ENCODE measurements at regions not wholly inside any gene's neighbourhood (a gene's known extent, or its start where the extent isn't known, plus 50 kb on each side); places are given as distances from the start of the nearest gene placed in this dataset.
A peak's percentile ranks its signal among the peaks of the same experiment; 100 is the strongest.

GRCh38 chr3:65138556-65138955, 450.8 kb upstream of the ADAMTS9 start:
- peak; percentile 86 for TF ChIP-seq GATA2 (IDR thresholded peaks at IDR 0.05; ENCODE audit: low read depth, low read length)
- peak; percentile 68 for TF ChIP-seq GATA3 (IDR thresholded peaks at IDR 0.05; ENCODE audit: low read depth, low read length)

- TF ChIP-seq GATA3 (IDR thresholded peaks at IDR 0.05; ENCODE audit: low read depth, low read length) = no peak
- TF ChIP-seq GATA2 (IDR thresholded peaks at IDR 0.05; ENCODE audit: low read depth, low read length) = no peak
Measured at GRCh38 chr3:65130782-65131181, 443.0 kb upstream of the ADAMTS9 start.

- TF ChIP-seq GATA3 (IDR thresholded peaks at IDR 0.05; ENCODE audit: low read depth, low read length) = no peak
- no peak for TF ChIP-seq GATA2 (IDR thresholded peaks at IDR 0.05; ENCODE audit: low read depth, low read length)
Measured at GRCh38 chr3:65128346-65128745, 440.5 kb upstream of the ADAMTS9 start.

- TF ChIP-seq GATA2 (IDR thresholded peaks at IDR 0.05; ENCODE audit: low read depth, low read length) (no peak), GATA3 (IDR thresholded peaks at IDR 0.05; ENCODE audit: low read depth, low read length) (no peak)
Measured at GRCh38 chr3:65126527-65127410, 439.0 kb upstream of the ADAMTS9 start.

- no peak for TF ChIP-seq GATA2 (IDR thresholded peaks at IDR 0.05; ENCODE audit: low read depth, low read length)
- TF ChIP-seq GATA3 (IDR thresholded peaks at IDR 0.05; ENCODE audit: low read depth, low read length) = no peak
Measured at GRCh38 chr3:65118912-65119499, 431.2 kb upstream of the ADAMTS9 start.

GRCh38 chr3:65114041-65114440, 426.2 kb upstream of the ADAMTS9 start:
- TF ChIP-seq GATA2 (IDR thresholded peaks at IDR 0.05; ENCODE audit: low read depth, low read length) (no peak), GATA3 (IDR thresholded peaks at IDR 0.05; ENCODE audit: low read depth, low read length) (no peak)

- TF ChIP-seq GATA3 (IDR thresholded peaks at IDR 0.05; ENCODE audit: low read depth, low read length) = no peak
- TF ChIP-seq GATA2 (IDR thresholded peaks at IDR 0.05; ENCODE audit: low read depth, low read length) = no peak
Measured at GRCh38 chr3:65112751-65113300, 425.0 kb upstream of the ADAMTS9 start.

- TF ChIP-seq GATA3 (IDR thresholded peaks at IDR 0.05; ENCODE audit: low read depth, low read length) (no peak), GATA2 (IDR thresholded peaks at IDR 0.05; ENCODE audit: low read depth, low read length) (no peak)
Measured at GRCh38 chr3:65110661-65111060, 422.9 kb upstream of the ADAMTS9 start.

- TF ChIP-seq GATA2 (IDR thresholded peaks at IDR 0.05; ENCODE audit: low read depth, low read length) = no peak
- TF ChIP-seq GATA3 (IDR thresholded peaks at IDR 0.05; ENCODE audit: low read depth, low read length) = no peak
Measured at GRCh38 chr3:65109966-65110500, 422.2 kb upstream of the ADAMTS9 start.

GRCh38 chr3:65107174-65107573, 419.4 kb upstream of the ADAMTS9 start:
- TF ChIP-seq GATA2 (IDR thresholded peaks at IDR 0.05; ENCODE audit: low read depth, low read length) (no peak), GATA3 (IDR thresholded peaks at IDR 0.05; ENCODE audit: low read depth, low read length) (no peak)

GRCh38 chr3:65101450-65101849, 413.6 kb upstream of the ADAMTS9 start:
- TF ChIP-seq GATA3 (IDR thresholded peaks at IDR 0.05; ENCODE audit: low read depth, low read length) (no peak), GATA2 (IDR thresholded peaks at IDR 0.05; ENCODE audit: low read depth, low read length) (no peak)

- TF ChIP-seq GATA3 (IDR thresholded peaks at IDR 0.05; ENCODE audit: low read depth, low read length) (no peak), GATA2 (IDR thresholded peaks at IDR 0.05; ENCODE audit: low read depth, low read length) (no peak)
Measured at GRCh38 chr3:65098400-65098799, 410.6 kb upstream of the ADAMTS9 start.

- no peak for TF ChIP-seq GATA2 (IDR thresholded peaks at IDR 0.05; ENCODE audit: low read depth, low read length)
- TF ChIP-seq GATA3 (IDR thresholded peaks at IDR 0.05; ENCODE audit: low read depth, low read length) = no peak
Measured at GRCh38 chr3:65096110-65096745, 408.4 kb upstream of the ADAMTS9 start.

GRCh38 chr3:65094723-65095122, 406.9 kb upstream of the ADAMTS9 start:
- no peak for TF ChIP-seq GATA3 (IDR thresholded peaks at IDR 0.05; ENCODE audit: low read depth, low read length)
- no peak for TF ChIP-seq GATA2 (IDR thresholded peaks at IDR 0.05; ENCODE audit: low read depth, low read length)
